HepG2 (cell line): ENCODE measurements at regions not wholly inside any gene's neighbourhood (a gene's known extent, or its start where the extent isn't known, plus 50 kb on each side); places are given as distances from the start of the nearest gene placed in this dataset.

ENCODE experiments used
- ARNT ChIP-seq: fragments of 450-650 bp; IDR thresholded peaks from 2 replicates; pipeline ENCODE4 v1.6.1; 2017
- CHD2 ChIP-seq: IDR thresholded peaks from 2 replicates; pipeline ENCODE4 v1.6.1; 2011; ENCODE audit warnings: low read depth, low read length, improper control_type of control experiment
- EEA1 ChIP-seq: sonication (generic); formaldehyde crosslinking; IDR thresholded peaks from 2 replicates; pipeline ENCODE4 v1.5.1; 2020; ENCODE audit warnings: mild to moderate bottlenecking, missing genetic modification reagents, borderline replicate concordance
- PAXIP1 ChIP-seq: sonication (generic); formaldehyde crosslinking; conservative IDR thresholded peaks from 2 replicates; pipeline ENCODE4 v1.4.0; 2020; ENCODE audit warnings: mild to moderate bottlenecking, missing genetic modification reagents, moderate library complexity
- RFX5 ChIP-seq: IDR thresholded peaks from 2 replicates; pipeline ENCODE4 v1.6.1; 2011; ENCODE audit warnings: low read depth, low read length, improper control_type of control experiment
- ZNF788 ChIP-seq: sonication (generic); formaldehyde crosslinking; IDR thresholded peaks from 2 replicates; pipeline ENCODE4 v1.5.0; 2020; ENCODE audit warnings: mild to moderate bottlenecking, missing genetic modification reagents, borderline replicate concordance
- TF ChIP-seq, protein P1 (sequence below): sonication (generic); formaldehyde crosslinking; IDR thresholded peaks from 2 replicates; pipeline ENCODE4 v1.5.0; 2020; ENCODE audit warnings: mild to moderate bottlenecking, missing genetic modification reagents, borderline replicate concordance

DNA sequence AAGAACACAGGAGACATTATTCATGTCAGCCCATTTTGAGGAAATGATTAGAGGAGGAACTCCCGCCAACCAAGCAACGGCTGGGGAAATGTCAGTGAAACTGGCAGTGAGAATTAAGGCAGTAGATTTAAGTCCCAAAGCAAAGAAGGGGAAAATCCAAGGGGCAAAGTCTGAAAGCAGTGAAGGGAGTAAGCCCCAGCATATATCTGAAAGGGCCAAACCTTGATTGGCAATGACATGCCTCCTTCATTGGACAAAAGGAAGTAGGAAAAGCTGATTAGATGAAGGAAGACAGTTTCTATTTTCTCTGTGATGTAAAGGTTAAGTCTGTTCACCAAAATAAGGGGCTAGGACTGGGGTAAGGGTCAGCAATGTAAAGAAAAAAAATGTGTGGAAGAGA lies 190.3 kb downstream of the RNF144B start (continued):
- TF ChIP-seq PAXIP1 = no peak
- TF ChIP-seq RFX5 = no peak
- no peak for TF ChIP-seq ARNT
- TF ChIP-seq CHD2 = no peak
- TF ChIP-seq EEA1 = no peak
- TF ChIP-seq, protein P1, sequence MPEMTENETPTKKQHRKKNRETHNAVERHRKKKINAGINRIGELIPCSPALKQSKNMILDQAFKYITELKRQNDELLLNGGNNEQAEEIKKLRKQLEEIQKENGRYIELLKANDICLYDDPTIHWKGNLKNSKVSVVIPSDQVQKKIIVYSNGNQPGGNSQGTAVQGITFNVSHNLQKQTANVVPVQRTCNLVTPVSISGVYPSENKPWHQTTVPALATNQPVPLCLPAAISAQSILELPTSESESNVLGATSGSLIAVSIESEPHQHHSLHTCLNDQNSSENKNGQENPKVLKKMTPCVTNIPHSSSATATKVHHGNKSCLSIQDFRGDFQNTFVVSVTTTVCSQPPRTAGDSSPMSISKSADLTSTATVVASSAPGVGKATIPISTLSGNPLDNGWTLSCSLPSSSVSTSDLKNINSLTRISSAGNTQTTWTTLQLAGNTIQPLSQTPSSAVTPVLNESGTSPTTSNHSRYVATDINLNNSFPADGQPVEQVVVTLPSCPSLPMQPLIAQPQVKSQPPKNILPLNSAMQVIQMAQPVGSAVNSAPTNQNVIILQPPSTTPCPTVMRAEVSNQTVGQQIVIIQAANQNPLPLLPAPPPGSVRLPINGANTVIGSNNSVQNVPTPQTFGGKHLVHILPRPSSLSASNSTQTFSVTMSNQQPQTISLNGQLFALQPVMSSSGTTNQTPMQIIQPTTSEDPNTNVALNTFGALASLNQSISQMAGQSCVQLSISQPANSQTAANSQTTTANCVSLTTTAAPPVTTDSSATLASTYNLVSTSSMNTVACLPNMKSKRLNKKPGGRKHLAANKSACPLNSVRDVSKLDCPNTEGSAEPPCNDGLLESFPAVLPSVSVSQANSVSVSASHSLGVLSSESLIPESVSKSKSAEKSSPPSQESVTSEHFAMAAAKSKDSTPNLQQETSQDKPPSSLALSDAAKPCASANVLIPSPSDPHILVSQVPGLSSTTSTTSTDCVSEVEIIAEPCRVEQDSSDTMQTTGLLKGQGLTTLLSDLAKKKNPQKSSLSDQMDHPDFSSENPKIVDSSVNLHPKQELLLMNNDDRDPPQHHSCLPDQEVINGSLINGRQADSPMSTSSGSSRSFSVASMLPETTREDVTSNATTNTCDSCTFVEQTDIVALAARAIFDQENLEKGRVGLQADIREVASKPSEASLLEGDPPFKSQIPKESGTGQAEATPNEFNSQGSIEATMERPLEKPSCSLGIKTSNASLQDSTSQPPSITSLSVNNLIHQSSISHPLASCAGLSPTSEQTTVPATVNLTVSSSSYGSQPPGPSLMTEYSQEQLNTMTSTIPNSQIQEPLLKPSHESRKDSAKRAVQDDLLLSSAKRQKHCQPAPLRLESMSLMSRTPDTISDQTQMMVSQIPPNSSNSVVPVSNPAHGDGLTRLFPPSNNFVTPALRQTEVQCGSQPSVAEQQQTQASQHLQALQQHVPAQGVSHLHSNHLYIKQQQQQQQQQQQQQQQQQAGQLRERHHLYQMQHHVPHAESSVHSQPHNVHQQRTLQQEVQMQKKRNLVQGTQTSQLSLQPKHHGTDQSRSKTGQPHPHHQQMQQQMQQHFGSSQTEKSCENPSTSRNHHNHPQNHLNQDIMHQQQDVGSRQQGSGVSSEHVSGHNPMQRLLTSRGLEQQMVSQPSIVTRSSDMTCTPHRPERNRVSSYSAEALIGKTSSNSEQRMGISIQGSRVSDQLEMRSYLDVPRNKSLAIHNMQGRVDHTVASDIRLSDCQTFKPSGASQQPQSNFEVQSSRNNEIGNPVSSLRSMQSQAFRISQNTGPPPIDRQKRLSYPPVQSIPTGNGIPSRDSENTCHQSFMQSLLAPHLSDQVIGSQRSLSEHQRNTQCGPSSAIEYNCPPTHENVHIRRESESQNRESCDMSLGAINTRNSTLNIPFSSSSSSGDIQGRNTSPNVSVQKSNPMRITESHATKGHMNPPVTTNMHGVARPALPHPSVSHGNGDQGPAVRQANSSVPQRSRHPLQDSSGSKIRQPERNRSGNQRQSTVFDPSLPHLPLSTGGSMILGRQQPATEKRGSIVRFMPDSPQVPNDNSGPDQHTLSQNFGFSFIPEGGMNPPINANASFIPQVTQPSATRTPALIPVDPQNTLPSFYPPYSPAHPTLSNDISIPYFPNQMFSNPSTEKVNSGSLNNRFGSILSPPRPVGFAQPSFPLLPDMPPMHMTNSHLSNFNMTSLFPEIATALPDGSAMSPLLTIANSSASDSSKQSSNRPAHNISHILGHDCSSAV (CRISPR knock-in tag) = no peak
- no peak for TF ChIP-seq ZNF788 (CRISPR knock-in tag)
- TF ChIP-seq, all 625 proteins: peak for 0
